22Rv1 (cell line): ENCODE measurements at regions not wholly inside any gene's neighbourhood (a gene's known extent, or its start where the extent isn't known, plus 50 kb on each side); places are given as distances from the start of the nearest gene placed in this dataset.

Source experiments
- H3K27ac ChIP-seq: fragments of 450-650 bp; 2 replicates; pipeline ENCODE4 v1.5.1; 2017
- ZFX ChIP-seq: fragments of 450-650 bp; IDR thresholded peaks from 2 replicates; pipeline ENCODE4 v1.6.1; 2017; ENCODE audit warnings: antibody characterized with exemption, borderline replicate concordance
- TF ChIP-seq, protein P1 (sequence below): fragments of 450-650 bp; IDR thresholded peaks from 2 replicates; pipeline ENCODE4 v1.5.1; 2017; ENCODE audit warnings: mild to moderate bottlenecking

- TF ChIP-seq ZFX = no peak
- TF ChIP-seq, protein P1, sequence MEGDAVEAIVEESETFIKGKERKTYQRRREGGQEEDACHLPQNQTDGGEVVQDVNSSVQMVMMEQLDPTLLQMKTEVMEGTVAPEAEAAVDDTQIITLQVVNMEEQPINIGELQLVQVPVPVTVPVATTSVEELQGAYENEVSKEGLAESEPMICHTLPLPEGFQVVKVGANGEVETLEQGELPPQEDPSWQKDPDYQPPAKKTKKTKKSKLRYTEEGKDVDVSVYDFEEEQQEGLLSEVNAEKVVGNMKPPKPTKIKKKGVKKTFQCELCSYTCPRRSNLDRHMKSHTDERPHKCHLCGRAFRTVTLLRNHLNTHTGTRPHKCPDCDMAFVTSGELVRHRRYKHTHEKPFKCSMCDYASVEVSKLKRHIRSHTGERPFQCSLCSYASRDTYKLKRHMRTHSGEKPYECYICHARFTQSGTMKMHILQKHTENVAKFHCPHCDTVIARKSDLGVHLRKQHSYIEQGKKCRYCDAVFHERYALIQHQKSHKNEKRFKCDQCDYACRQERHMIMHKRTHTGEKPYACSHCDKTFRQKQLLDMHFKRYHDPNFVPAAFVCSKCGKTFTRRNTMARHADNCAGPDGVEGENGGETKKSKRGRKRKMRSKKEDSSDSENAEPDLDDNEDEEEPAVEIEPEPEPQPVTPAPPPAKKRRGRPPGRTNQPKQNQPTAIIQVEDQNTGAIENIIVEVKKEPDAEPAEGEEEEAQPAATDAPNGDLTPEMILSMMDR = no peak
These were observed 66.8 kb upstream of the RIOK3 start for GRCh38 chr18:23386317-23386716.

GRCh38 chr18:23387265-23387664 lies 65.8 kb upstream of the RIOK3 start:
- TF ChIP-seq ZFX = no peak
- TF ChIP-seq, protein P1 = no peak
- H3K27ac ChIP-seq = no peak overlapping the region

More at GRCh38 chr18:23386317-23386716, 66.8 kb upstream of the RIOK3 start:
- no peak overlapping the region for H3K27ac ChIP-seq

DNA sequence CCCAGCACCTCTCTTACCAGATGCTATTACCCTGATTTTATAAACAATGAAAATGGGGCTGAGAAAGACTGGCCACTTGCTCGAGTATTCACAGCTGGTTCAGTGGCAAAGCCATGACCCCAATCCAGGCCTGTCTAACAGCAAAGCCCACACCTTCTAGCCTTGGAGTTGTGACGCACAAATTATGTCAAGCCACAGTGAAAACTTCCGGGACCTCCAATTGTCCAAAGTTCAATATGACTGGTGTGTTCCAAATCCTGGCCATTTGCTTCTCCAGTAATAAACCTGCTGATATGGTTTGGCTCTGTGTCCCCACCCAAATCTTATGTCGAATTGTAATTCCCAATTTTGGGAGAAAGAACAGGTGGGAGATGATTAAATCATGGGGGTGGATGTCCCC lies 64.7 kb upstream of the RIOK3 start:
- H3K27ac ChIP-seq = no peak overlapping the region
- TF ChIP-seq, protein P1 = no peak
- TF ChIP-seq ZFX = no peak

DNA sequence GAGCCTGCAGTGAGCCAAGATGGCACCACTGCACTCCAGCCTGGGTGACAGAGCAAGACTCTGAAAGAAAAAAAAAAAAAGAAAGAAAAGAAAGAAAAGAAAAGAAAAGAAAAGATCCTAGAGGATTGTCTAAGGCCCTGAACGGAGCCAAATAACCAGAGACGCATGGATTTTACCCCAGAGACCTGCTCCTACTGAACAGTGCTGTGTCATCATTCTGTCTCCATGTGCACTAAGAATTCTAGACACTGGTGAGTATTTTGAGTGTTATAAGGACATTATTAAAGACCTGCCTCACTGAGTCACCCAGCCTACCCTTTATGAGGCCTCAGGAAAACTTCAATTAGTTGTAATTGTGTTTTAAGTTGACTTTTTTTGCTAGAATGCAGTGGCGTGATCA lies 61.9 kb upstream of the RIOK3 start:
- H3K27ac ChIP-seq = no peak overlapping the region
- no peak for TF ChIP-seq ZFX
- TF ChIP-seq, protein P1 = no peak

GRCh38 chr18:23397907-23398306 lies 55.2 kb upstream of the RIOK3 start:
- H3K27ac ChIP-seq = no peak overlapping the region
- TF ChIP-seq ZFX = no peak
- TF ChIP-seq, protein P1 = no peak

DNA sequence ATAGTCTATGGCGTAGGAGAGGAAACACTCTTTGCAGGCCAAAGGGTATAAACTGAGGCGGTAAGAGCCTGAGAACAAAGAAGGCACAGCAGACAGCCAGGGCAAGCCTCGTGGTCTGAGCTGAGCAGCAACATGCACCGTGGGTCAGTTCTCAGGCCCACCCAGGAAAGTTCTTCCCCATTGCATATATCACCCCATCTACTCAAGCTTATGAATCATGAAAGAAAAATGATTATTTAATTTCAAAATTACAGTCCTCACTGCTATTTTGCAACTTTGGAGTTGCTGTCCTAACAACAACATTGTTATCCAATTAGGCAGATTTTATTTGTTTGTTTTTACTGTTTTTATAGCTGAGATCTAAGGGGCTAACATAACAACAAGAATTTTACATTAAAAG lies 54.7 kb upstream of the RIOK3 start:
- TF ChIP-seq ZFX = no peak
- TF ChIP-seq, protein P1 = no peak
- no peak overlapping the region for H3K27ac ChIP-seq

DNA sequence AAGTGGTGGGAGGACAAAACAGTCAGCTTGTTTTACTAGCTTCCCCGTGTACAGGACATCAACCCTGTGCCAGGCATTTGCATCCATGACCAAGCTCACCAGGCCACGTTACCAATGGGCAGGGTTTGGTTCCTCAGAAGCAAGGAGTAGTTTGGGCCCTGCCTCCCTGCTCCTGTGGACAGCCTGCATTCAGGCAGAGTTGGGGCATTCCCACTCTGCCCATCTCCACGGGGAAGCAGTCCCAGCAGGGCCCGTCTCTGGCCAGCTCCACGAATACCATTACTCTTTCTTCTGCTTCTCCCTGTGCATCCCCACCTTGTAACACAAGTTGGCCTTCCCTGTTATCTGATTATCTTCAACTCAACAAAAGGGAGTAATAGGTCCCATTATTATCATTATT lies 54.0 kb upstream of the RIOK3 start:
- no peak overlapping the region for H3K27ac ChIP-seq

More for the DNA sequence above, 54.0 kb upstream of the RIOK3 start:
- no peak for TF ChIP-seq ZFX
- TF ChIP-seq, protein P1 = no peak
